Kidney epithelial cell (primary cell): ENCODE measurements at regions not wholly inside any gene's neighbourhood (a gene's known extent, or its start where the extent isn't known, plus 50 kb on each side); places are given as distances from the start of the nearest gene placed in this dataset.

Experiments
- DNase-seq: peaks from one replicate; pipeline ENCODE4 v3.0.0-alpha.2; 2010; ENCODE audit warnings: low read depth
- H3K27me3 ChIP-seq: 2 replicates; pipeline ENCODE4 v1.6.0; 2011; ENCODE audit warnings: low read length; ENCODE audit not compliant: control insufficient read depth, insufficient read depth
- H3K36me3 ChIP-seq: 2 replicates; pipeline ENCODE4 v1.5.1; 2011; ENCODE audit warnings: low read length; ENCODE audit not compliant: control insufficient read depth, insufficient read depth
- H3K4me3 ChIP-seq: 2 replicates; pipeline ENCODE4 v1.5.1; 2011; ENCODE audit warnings: low read depth, mild to moderate bottlenecking, control low read depth, low read length
- TF ChIP-seq, protein P1 (sequence below): IDR thresholded peaks from 2 replicates; pipeline ENCODE4 v1.5.1; 2011; ENCODE audit warnings: mild to moderate bottlenecking, moderate library complexity, low read length, control low read depth, inconsistent platforms; ENCODE audit not compliant: insufficient read depth, poor library complexity, severe bottlenecking

DNA sequence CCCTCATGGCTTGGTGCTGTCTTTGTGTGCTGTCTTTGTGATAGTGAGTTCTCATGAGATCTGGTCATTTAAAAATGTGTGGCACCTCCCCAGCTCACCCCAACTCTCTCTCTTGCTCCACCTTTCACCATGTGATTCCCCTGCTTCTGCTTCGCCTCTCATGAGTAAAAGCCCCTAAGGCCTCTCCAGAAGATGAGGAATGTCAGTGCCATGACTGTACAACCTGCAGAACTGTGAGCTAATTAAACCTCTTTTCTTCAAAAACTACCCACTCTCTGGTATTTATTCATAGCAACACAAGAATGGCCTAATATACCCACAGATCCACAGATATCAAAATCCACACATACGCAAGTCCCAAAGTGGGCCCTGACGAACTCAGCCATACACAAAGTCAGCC is 88.9 kb upstream of the PPP2R5A start:
- no peaks in the 10 kb centered on the region for H3K36me3 ChIP-seq
- H3K27me3 ChIP-seq, result no peaks in the 10 kb centered on the region
- H3K4me3 ChIP-seq, result no peak overlapping the region
- DNase-seq, result no peak
- TF ChIP-seq, protein P1, sequence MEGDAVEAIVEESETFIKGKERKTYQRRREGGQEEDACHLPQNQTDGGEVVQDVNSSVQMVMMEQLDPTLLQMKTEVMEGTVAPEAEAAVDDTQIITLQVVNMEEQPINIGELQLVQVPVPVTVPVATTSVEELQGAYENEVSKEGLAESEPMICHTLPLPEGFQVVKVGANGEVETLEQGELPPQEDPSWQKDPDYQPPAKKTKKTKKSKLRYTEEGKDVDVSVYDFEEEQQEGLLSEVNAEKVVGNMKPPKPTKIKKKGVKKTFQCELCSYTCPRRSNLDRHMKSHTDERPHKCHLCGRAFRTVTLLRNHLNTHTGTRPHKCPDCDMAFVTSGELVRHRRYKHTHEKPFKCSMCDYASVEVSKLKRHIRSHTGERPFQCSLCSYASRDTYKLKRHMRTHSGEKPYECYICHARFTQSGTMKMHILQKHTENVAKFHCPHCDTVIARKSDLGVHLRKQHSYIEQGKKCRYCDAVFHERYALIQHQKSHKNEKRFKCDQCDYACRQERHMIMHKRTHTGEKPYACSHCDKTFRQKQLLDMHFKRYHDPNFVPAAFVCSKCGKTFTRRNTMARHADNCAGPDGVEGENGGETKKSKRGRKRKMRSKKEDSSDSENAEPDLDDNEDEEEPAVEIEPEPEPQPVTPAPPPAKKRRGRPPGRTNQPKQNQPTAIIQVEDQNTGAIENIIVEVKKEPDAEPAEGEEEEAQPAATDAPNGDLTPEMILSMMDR, result no peak

DNA sequence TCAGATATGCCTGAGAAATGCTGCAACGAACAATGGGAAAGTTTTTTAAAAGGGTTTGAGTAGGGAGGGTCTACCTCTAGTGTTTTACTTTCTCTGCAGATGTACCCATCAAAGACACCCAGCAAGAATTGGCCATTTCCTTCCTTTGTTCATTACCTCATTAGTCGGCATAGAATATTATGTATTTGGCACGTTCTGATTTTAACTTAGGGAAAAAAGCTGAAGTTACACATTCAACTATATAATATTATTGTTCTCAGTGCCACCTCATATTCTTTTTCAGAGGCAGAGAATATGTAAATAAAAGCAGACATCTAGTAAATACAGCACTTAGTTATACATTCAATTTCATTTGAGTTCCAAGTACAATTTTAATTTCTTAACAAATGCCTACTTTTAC is 83.7 kb upstream of the PPP2R5A start:
- Histone ChIP-seq H3K36me3 (no peaks in the 10 kb centered on the region), H3K4me3 (no peak overlapping the region), H3K27me3 (no peaks in the 10 kb centered on the region)
- no peak for DNase-seq
- TF ChIP-seq, protein P1, result no peak

DNA sequence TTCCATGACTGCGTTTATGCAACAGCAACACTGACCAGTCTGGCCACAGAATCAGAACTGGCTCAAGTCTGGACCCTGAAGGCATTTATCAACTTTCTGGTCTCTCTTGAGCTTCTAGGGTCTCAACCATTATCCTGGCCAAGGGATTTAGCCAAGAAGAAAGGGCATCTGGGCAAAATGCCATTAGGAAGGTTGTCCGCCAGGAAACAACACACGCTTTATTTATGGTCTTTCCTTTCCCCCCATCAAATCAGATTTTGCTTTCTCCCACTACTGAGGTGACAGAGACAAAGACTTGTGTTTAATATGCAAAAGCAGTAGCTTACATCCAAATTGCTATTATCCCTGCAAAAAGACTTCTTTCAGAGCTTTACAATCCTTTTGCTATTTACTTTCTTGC is 81.6 kb upstream of the PPP2R5A start:
- H3K4me3 ChIP-seq, result no peak overlapping the region
- TF ChIP-seq, protein P1, result no peak

DNA sequence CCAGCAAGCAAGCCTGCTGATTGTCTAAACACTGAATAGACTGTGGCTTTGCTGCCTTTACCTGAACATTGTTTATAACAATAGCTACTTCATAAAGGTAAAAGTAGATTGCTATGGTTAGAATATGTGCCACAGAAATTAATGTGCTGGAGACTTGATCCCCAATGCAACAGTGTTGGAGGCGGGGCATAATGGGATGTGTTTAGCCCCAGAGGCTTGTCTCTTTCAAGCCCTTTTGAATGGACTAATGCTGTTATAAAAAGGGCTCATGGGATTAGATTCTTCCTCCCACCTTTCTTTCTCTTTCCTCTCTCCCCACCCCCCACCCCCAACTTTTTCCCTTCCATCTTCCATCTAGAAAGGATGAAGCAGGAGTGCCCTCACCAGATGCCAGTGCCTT is 80.2 kb upstream of the PPP2R5A start:
- H3K36me3 ChIP-seq, result no peaks in the 10 kb centered on the region
- TF ChIP-seq, protein P1, result no peak
- no peak overlapping the region for H3K4me3 ChIP-seq
- DNase-seq, result no peak
- H3K27me3 ChIP-seq, result no peaks in the 10 kb centered on the region

More for the DNA sequence above, 81.6 kb upstream of the PPP2R5A start:
- no peaks in the 10 kb centered on the region for H3K36me3 ChIP-seq
- H3K27me3 ChIP-seq, result no peaks in the 10 kb centered on the region
- DNase-seq, result no peak

DNA sequence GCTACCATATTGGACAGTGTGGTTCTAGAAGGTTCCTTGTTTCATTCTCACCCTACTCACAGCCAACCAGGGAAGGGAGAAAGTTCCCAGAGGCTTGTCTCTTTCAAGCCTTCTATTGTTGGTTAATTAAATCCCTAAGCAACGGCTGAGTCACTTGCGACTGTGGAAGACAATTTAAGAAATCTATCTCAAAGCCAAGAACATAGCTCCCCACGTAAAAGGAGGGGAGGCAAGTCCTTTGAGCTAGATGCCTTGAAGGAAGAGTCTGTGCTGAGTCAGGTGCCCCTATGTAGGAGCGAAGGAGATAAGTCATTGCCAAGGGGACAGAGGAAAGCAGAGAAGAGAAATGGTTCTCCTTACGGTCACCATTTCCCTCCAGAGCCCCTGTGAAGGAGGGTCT is 79.4 kb upstream of the PPP2R5A start:
- no peaks in the 10 kb centered on the region for H3K27me3 ChIP-seq
- TF ChIP-seq, protein P1, result no peak
- H3K36me3 ChIP-seq, result no peaks in the 10 kb centered on the region
- H3K4me3 ChIP-seq, result no peak overlapping the region
- no peak for DNase-seq

DNA sequence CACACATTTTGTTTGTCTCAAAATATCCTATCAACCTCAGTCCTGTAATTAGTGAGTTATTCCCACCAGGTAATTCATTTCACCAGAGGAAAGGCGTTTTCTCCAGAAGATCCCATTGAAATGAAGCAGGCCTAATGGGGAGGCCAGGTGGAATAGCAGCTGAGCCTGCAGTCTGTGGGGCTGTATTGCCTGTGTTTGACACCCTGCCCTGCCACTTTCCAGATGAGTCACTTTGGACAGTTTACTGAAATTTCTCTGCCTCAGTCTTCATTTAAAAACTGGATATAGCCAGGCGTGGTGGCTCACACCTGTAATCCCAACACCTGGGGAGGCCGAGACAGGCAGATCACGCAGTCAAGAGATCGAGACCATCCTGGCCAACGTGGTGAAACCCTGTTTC is 78.1 kb upstream of the PPP2R5A start:
- no peaks in the 10 kb centered on the region for H3K36me3 ChIP-seq
- no peak for DNase-seq
- no peak overlapping the region for H3K4me3 ChIP-seq
- TF ChIP-seq, protein P1, result no peak
- no peaks in the 10 kb centered on the region for H3K27me3 ChIP-seq
